ENCODE measurements at regions not wholly inside any gene's neighbourhood (a gene's known extent, or its start where the extent isn't known, plus 50 kb on each side); places are given as distances from the start of the nearest gene placed in this dataset.
"Not testable (repeated sequence)": the region's sequence is repeated elsewhere in the genome, so short reads cannot be mapped to it uniquely, and the experiment has no call there.

DNA sequence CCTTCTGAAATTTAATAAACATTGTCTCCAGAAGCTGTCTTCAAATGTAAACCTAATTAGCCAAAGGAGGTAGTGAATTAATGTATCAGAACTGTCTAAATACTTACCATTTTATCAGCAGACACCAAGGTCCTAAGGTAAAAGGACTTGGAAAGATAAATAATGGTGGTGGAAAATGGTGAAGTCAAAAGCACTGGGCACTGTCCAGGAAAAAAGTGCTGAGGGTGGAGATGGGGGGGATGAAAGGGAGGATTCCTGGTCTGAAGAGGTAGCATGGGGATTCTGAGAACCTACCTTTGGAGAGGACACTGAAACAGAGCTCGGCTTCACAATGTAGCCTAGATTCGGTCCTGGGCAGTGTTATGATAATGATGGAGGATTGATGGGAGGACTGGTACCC lies 149.0 kb upstream of the DPH6 start:
- no peak for DNase-seq (ENCODE audit: low spot score)

DNA sequence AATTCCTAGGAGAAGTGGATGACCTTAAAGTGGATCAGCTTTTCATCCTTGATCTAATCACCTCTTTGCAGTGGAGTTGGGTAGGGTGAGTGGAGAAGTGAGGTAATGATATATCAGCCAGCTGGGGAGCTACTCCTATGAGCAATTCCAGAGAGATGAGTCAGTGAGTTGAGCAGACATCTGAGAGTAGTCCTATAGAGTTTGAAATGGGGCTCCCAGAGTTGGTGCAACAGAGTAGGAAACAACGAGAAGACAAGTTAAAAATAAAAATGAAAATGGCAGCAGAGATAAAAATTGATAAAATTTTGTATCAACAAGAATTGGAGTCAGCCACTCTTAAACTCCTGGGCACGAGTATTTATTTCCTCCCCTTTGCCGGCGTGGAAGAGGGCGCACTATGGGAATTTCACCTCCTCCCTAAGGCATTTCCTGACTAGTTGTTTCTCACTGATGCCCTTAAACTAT lies 150.8 kb upstream of the DPH6 start:
- DNase-seq (ENCODE audit: low spot score) = peak; percentile 34

DNA sequence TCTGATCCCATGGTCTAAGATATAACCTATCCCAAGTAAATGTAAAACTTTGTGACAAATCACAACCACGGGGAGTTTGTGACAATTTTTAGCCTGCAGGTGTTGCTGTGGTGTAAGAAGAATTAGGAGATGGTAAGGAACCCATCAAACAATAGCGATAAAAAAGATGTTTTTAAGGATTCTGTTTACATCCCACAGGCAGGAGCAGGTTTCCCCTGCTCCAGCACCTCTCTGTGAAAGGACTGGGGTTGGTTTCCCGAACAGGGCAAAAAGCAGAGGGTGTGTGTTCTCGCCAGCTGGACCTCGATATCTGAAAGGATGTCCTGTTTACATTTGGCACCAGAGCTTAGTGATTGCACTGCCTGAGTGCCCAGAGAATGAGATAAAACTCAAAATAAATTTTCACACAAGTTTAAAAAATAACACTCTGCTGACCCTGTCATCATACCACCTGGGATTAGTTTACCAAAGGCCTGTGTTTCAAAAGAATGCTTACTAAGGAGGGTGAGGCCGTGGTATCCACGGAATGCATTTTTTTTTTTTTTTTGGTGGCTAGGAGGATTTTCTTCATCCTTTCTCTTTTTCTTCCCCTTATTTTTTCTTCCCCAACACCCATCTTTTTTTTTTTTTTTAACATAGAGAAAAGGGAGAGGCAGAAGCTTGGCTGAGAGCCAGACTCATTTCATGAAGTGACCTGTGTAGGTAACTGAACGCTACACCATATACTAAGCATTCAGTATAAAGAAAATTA lies 151.8 kb upstream of the DPH6 start:
- no peak for DNase-seq (ENCODE audit: low spot score)

DNA sequence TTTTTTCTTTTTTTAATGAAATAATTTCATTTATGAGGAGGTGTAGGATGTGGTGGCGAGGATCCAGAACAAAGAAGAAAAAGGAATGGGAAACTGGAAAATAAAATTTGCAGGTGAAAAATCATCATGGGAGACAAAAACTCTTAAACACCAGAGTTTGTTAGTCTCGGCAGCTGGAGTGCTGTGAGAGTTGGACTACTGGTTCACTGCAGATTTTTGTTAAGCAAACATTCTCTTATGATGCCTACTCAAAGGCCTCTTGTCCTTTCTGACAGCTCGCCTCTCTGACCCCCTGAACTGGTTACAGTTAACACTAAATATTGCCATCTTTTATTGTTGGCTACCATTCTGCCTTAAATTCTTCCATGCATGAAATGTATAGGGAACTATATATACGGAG lies 152.4 kb upstream of the DPH6 start:
- DNase-seq (ENCODE audit: low spot score) = no peak

DNA sequence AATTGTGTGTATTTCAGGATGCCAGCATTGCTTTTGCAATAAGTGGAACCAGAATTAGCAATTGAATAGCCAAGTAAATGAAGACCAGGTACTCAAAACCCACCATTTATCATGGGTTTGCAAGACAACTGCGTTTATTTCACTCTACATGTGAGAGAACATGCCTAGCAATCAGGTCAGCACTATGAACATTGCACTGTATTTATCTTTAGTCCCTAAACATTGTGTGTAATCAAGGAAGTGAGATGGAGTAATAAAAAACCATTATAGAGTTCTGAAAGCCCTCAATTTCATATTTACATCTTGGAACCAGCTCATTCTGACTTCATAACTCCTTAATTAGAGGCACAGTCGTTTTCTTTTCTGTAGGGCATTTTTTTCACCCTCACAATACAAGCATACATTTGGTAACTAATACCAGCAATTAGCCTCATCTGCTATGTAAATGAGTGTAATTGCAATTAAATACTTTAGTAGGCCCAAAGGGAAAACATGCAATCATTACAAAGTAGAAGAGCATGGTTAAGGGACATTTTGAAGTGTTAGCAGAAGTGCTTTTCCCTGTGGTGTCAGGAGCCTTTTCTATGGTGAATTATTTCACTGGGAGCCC lies 153.1 kb upstream of the DPH6 start:
- DNase-seq (ENCODE audit: low spot score) = no peak

DNA sequence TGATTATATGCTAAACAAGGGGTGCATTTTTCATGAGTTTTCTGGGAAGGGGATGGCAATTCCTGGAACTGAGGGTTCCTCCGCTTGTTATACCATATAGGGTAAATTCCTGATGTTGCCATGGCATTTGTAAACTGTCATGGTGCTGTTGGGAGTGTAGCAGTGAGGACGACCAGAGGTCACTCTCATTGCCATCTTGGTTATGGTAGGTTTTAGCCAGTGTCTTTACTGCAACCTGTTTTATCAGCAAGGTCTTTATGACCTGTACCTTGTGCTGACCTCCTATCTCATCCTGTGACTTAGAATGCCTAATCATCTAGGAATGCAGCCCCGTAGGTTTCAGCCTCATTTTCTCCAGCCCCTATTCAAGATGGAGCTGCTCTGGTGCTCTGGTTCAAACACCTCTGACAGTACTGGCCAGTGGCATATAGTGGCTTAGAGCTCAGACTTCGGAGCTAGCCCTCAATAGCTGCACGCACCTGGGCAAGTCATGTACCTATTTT lies 154.2 kb upstream of the DPH6 start:
- not testable (repeated sequence) for DNase-seq (ENCODE audit: low spot score)

DNA sequence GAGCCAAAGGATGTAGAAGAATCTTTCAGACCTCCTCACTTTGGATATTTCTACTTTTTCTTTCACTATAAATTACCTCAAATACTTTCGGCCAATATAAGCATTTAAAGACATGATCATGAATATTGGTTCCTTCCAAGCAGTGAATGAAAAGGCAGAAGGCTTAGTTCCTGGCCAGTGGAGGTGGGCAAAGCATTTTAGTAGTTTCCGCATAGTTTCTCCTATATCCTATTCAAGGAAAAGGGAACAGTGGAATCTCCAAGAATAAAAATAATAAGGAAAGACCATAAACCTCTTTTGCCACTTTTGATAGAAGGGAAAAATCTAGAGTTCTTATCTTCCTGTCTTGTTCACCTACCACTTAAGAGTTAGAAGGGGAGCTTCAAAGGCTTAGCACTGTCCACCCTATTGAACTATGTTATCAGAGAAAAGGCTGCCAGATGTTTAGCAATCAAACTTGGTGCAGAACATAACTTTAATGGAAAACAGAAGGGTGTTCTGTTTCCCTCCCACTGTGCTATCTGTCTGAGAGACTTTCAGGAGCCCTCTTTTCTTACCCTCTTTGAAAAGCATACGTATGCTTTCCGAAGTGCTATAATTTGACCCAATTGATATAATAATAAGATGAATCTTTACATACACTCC lies 155.6 kb upstream of the DPH6 start:
- no peak for DNase-seq (ENCODE audit: low spot score)

DNA sequence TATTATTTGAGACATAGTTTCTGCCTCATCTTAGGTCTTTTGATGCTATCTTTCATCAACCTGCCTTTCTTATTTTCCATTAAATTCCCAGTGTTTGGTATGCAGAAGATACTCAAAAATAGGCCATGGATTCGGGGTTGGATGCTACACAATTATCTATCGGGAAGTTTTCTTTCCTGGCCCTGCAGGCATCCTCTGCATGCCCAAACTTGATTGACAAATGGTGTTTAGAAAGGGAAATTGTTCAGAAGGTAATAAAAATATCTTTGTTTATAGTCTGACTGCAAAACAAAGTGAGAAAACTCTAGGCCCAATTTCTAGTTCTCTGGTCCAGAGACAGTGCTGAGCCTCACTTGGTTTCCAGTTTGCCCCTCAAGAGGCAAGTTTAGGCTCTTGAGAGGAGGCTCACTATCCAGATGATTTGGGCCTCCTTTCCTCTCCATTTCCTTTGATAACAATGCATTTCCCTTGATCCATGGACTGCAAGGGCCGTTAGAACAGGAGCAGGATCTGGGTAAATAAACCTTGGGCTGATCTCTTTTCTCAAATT lies 157.1 kb upstream of the DPH6 start:
- no peak for DNase-seq (ENCODE audit: low spot score)

DNA sequence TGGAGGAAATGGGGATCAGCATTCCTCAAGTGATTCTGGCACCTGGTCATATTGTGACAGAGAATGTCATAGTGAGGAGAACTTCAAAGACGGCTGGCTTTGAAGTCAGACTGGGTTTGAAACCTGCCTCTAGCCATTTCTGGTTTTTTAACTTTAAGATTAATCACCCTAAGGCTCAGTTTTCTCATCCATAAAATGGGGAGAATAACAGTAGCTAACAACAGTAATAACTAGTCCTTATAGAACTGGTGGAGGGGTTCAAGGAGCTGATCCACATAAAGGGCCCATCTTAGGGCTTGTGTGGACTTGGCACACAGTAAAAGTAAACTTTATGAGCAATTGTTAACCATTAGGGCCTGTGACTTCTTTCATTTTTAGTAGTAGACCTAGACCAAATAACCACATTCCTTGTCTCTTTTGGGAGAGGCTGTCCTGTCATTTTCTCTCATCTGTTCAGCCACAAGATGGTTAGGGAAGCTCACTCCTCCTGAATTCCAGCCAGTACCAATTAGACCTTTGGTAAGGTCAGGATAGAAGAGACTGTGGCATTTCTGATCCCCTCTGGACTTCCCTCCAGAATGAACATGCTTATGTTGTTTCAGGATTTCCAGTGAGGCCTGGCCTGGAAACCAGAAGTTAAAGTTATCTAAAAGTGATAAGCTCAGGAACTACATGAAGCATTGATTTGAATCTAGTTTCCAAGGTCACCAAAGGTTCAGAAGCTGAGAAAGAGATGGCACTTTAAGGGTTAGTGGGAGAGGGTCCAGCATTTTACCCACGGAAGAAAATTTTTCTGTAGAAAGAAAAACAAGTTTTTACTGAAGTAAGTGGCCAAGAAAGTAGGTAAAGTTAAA lies 159.3 kb upstream of the DPH6 start:
- no peak for DNase-seq (ENCODE audit: low spot score)

DNA sequence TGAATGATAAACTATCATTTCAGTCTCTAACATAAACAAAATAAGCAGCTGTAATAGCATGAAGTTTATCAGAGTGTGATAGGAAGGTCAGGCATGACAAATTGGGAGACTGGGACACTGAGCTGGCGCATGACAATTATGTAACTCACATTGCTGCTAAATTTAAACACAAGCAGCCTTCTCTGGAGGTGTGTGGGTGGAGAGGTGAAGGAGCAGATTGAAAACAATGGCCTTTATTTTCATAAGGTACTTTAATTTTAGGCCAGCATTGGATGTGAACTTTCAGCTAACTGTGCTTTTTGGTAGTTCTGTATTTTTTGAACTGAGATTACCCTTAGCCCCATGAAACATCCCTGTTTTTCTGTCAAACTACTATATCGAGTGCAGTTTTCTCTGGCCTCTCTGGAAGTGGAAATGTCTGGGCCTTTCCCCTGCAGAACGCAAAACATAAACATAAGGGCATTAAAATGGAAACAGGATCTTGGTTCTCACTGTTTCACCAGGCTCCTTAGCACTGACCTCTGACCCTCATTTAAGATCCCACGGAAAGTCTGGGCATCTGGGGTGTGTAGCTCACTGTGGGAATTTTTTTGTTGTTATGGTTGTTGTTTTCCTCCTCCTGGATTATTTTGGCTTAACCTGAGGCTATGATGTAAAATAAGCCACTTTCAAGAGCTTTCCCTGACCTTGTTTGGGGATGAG lies 160.1 kb upstream of the DPH6 start:
- DNase-seq (ENCODE audit: low spot score) = no peak

DNA sequence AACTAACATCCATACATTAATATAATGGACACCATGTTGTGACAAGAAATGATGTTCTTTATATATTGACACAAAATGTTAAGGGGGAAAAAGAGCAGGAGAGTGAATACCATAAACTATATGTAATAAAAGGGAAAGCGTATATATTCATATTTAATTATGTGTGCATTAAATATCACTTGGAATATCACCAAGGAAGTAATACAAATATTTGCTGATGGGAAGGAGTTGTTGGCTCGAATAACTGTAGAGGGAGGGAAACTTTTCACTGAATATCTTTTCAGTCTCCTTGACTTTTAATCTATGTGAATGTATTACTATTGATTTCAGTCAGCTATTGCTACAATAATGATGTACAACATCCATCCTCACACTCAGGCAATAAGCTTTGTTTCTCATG lies 167.0 kb upstream of the DPH6 start:
- DNase-seq (ENCODE audit: low spot score) = no peak

DNA sequence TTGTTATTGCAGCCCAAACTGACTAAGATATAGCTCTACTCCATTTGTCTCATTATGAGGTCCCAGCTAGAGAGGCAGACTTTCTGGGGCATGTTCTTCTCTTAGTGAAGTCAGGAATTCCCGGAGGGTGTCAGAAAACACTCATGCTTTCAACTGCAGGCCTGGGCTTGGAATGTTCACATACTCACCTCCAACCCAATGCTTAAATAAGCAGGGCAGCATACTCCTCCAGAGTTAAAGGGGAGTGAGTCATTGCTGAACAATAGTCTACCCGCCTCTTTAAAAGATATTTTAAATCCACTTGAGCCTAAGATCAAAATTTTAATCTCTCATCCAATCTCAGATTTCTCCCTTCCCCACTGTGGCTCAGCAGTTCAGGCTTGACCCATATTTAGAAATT lies 167.8 kb upstream of the DPH6 start:
- DNase-seq (ENCODE audit: low spot score) = no peak

DNA sequence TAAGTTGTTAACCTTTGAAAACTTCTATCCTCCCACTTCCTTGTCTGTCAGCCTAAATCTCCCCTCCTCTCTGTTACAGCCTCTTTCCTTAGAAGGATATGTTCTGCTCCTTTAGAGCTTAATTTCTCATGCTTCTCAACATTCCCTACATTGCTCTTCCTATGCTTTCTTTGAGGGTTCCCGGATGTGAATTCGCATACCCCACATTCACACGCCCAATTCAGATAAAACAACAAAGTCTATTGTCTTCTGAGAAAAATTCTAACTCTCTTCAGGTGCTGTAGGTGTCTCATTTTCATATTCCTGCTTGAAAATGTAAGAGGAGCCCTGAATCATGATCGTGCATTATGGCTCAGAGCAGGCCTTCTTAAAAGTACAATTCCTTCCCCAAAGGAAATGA lies 171.8 kb upstream of the DPH6 start:
- no peak for DNase-seq (ENCODE audit: low spot score)

DNA sequence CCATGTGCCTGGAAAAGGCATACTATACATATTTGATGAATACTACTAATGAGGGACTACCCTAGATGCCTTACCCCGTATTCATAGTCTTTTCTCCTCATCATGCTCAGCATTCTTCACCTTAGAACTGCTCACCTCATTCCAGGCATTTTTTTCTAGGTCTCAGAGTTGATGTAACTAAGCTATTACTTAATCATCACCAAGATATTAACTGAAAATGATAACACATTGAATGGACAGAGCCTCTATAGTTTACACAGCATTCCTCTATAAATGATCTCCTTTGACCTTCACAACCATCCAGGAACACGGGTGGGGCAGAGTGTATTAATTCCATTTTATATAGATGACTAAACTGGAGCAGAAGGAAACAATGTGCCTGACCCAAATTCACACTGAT lies 174.1 kb upstream of the DPH6 start:
- DNase-seq (ENCODE audit: low spot score) = no peak

DNA sequence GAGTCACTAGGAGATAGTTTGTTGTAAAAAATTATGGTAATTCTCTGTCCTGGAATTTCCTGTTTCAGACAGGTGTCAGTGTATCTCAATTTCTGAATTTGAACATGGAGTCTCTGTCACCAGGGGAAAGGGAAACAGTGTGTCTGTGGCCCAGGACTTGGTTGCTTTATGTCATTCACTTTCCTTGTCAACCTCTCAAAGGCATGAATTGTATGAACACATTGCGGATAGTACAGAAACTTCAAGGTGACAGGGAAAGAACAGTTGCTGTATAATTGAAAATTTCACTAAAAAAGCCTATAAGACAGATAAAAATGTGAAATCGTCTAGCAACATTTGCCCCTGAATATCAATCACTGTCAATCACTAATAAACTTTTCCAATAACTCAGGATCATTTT lies 175.0 kb upstream of the DPH6 start:
- no peak for DNase-seq (ENCODE audit: low spot score)

DNA sequence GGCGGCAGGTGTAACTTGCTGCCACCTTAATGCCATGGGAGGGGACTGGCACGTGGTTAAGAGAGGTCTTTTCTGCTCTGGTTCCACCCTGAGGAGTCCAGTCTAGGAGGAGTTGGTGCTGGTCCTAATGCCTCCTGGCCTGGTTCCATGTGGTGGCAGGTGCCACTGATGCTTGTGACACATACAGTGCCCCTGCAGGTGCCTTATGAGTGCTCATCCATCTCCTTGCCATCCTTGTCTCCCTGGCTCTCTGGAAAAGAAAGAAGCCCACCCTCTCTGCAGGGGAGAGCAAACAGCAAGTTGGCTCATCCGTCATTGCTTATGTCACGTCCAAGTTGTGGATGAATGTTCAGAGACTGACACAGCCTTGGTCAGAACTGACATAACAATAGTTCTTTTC lies 175.8 kb upstream of the DPH6 start:
- no peak for DNase-seq (ENCODE audit: low spot score)

DNA sequence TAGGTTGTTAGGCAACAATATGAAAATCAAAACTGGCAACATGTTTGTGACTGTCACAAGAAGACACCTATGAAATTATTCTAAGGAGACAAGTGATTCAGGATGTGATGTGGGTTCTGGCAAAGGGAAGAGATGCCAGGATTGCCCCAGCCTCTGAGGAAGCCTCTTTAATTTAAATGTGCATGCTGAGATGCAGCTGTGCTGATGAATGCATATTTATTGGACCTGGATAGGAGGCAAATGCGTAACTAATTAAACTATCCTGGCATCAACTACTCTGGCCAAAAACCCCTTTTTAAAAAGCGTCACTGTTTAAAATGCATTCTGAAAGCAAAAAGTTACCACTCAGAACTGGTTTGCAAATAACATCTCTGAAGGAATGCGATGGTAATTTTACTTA lies 176.5 kb upstream of the DPH6 start:
- DNase-seq (ENCODE audit: low spot score) = no peak

DNA sequence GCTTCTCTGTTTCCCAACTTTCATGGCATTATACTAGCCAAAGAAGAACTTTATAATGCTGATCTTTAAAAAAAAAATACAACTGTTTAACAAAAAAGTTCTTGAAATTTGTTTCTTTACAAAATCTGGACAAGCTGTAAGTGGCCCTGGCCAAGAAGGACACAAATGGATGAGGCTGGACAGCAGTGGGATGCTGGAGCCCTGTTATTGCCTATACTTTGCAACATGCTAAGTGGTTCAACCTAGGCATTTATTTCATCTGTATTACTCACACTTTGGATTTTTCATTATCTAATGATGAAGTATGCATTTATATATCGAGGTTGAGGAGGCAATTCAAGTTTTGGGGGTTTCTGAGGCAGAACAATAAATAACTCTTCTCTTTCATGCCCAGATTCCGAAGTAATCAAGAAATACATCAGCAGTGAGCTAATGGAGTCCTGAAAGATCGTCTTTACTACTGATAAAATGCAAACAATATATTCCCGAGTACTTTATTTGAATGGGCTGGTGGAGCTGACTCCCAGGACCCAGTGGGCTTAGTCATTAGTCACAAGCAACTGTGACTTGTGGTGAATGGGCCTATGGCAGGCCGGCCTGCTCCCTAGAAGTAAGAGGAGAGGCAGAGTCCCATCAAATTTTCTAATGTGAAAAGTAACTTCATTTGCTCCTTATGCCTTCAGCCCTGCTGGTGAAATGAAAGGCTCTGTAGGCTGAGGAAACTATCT lies 177.3 kb upstream of the DPH6 start:
- no peak for DNase-seq (ENCODE audit: low spot score)

DNA sequence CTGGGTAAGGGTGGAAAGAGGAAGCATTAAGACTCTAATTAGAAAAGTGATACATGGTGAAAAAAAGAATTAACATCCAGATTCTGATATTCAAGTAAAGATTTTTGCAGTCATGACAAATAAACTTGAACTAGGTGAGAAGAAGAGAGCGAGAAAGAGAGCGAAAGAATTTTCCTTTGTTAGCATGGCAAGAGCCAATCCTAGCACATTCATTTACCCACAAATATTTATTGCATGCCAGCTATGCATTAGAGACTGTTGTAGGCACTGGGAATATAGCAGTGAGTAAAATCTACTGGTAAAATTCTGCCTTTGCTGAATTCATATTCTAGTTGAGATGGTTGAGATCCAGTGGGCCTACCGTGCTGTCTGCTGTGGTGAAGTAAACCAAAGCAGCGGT lies 177.9 kb upstream of the DPH6 start:
- no peak for DNase-seq (ENCODE audit: low spot score)

DNA sequence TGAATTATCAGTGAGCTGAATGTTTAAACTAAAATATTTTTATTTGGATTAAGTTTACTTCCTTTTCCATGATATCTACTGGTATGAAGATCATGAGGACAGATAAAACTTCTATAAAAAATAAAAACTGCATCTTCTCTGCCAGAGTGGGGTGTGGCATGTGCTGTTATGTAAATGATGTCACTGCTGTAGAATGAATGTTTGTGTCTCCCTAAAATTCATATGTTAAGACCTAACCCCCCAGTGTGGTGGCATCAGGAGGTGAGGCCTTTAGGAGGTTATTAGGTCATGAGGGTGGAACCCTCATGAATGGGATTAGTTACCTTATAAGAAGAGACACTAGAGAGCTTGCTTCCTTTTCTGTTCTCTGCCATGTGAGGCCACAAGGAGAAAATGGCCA lies 178.7 kb upstream of the DPH6 start:
- no peak for DNase-seq (ENCODE audit: low spot score)

DNA sequence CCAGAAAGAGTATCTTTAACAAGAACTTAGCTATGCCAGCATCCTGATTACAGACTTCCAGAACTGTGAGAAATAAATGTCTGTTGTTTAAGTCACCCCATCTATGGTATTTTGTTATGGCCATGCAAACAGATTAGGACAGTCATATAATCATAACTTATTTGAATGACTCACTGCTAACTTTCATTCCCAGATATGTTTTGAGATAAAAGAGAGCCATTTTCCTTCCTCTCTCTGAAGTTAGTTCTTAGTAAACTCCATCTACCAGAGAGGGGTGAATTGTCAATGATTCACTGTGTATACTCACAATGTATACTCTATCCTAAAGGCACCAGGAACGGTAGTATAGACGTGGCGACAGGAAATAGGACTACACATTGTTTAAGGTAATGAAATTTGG lies 179.4 kb upstream of the DPH6 start:
- no peak for DNase-seq (ENCODE audit: low spot score)

Data from LoVo (cell line).